GM23338 (cell line): ENCODE measurements at regions not wholly inside any gene's neighbourhood (a gene's known extent, or its start where the extent isn't known, plus 50 kb on each side); places are given as distances from the start of the nearest gene placed in this dataset.

Experiments
- ATAC-seq: fragments of 200-7000 bp; cut with Tn5 transposase; 3 replicates; pipeline ENCODE4 v1.9.1; 2020
- DNase-seq: peaks from one replicate; pipeline ENCODE4 v3.0.0-alpha.2; 2015; ENCODE audit warnings: low spot score
- H2AFZ ChIP-seq: fragments of 200-600 bp; sonication (generic); 2 replicates; pipeline ENCODE4 v1.8.0; 2016; ENCODE audit warnings: antibody characterized with exemption, mild to moderate bottlenecking, moderate library complexity
- H3F3A ChIP-seq: fragments of 200-600 bp; sonication (generic); replicated peaks from 2 replicates; pipeline ENCODE4 v1.8.0; 2017; ENCODE audit warnings: antibody characterized with exemption, mixed run types, low read depth
- H3K27ac ChIP-seq: fragments of 200-600 bp; sonication (generic); 2 replicates; pipeline ENCODE4 v1.6.1; 2016; ENCODE audit warnings: low read depth
- H3K27me3 ChIP-seq: fragments of 200-600 bp; sonication (generic); 2 replicates; pipeline ENCODE4 v1.8.0; 2016; ENCODE audit warnings: mild to moderate bottlenecking, mixed run types, moderate library complexity; ENCODE audit not compliant: insufficient read depth
- H3K36me3 ChIP-seq: fragments of 200-600 bp; sonication (generic); 2 replicates; pipeline ENCODE4 v1.8.0; 2016; ENCODE audit warnings: mild to moderate bottlenecking; ENCODE audit not compliant: insufficient read depth
- H3K4me1 ChIP-seq: fragments of 200-600 bp; sonication (generic); 2 replicates; pipeline ENCODE4 v1.8.0; 2016; ENCODE audit warnings: mild to moderate bottlenecking, moderate library complexity; ENCODE audit not compliant: insufficient read depth
- H3K4me2 ChIP-seq: fragments of 200-600 bp; sonication (generic); 2 replicates; pipeline ENCODE4 v1.7.1; 2017; ENCODE audit warnings: mixed run types
- H3K4me3 ChIP-seq: fragments of 200-600 bp; sonication (generic); 2 replicates; pipeline ENCODE4 v1.6.1; 2016; ENCODE audit warnings: mixed run types
- H3K79me2 ChIP-seq: fragments of 200-600 bp; sonication (generic); replicated peaks from 2 replicates; pipeline ENCODE4 v1.8.0; 2017; ENCODE audit warnings: mild to moderate bottlenecking; ENCODE audit not compliant: insufficient read depth
- H3K9me2 ChIP-seq: fragments of 200-600 bp; sonication (generic); 2 replicates; pipeline ENCODE4 v1.8.0; 2017; ENCODE audit not compliant: insufficient read depth
- H4K20me1 ChIP-seq: fragments of 200-600 bp; sonication (generic); replicated peaks from 2 replicates; pipeline ENCODE4 v1.8.0; 2017; ENCODE audit warnings: mild to moderate bottlenecking; ENCODE audit not compliant: insufficient read depth
- H3K27ac Mint-ChIP-seq: 2 replicates; pipeline ENCODE4 v1.8.0; 2020; ENCODE audit warnings: inconsistent platforms, mild to moderate bottlenecking, moderate library complexity, mixed read lengths
- H3K27me3 Mint-ChIP-seq: 3 replicates; pipeline ENCODE4 v1.8.0; 2022; ENCODE audit warnings: low read depth, mild to moderate bottlenecking, moderate library complexity, mixed read lengths, inconsistent platforms; ENCODE audit not compliant: insufficient read depth, poor library complexity
- H3K36me3 Mint-ChIP-seq: 3 replicates; pipeline ENCODE4 v1.8.0; 2021; ENCODE audit warnings: low read depth, mild to moderate bottlenecking, inconsistent platforms, moderate library complexity, mixed read lengths
- H3K4me1 Mint-ChIP-seq: 3 replicates; pipeline ENCODE4 v1.8.0; 2020; ENCODE audit warnings: mild to moderate bottlenecking, inconsistent platforms, mixed read lengths
- H3K4me3 Mint-ChIP-seq: 3 replicates; pipeline ENCODE4 v1.8.0; 2021; ENCODE audit warnings: moderate library complexity, mild to moderate bottlenecking, inconsistent platforms, mixed read lengths
- H3K9me3 Mint-ChIP-seq: 3 replicates; pipeline ENCODE4 v1.8.0; 2020; ENCODE audit warnings: moderate library complexity, mild to moderate bottlenecking, inconsistent platforms, mixed read lengths
- CTCF ChIP-seq, 2 experiments: fragments of 200-600 bp in 1 of 2; sonication (generic) in 1 of 2; conservative IDR thresholded peaks; 2 replicates each; pipeline versions ENCODE4 v1.5.1 to v1.6.1; 2016 to 2017; ENCODE audit warnings: antibody characterized with exemption in 2 of 2, low read depth in 2 of 2, mild to moderate bottlenecking in 2 of 2, moderate library complexity in 1 of 2
- ETS1 ChIP-seq: IDR thresholded peaks from 2 replicates; pipeline ENCODE4 v1.6.1; 2016; ENCODE audit warnings: antibody characterized with exemption
- EZH2 ChIP-seq: fragments of 200-600 bp; sonication (generic); IDR thresholded peaks from one replicate; pipeline ENCODE4 v1.8.0; 2017; ENCODE audit warnings: antibody characterized with exemption, mild to moderate bottlenecking, low read depth; ENCODE audit not compliant: unreplicated experiment
- EZH2phosphoT487 ChIP-seq: fragments of 200-600 bp; sonication (generic); IDR thresholded peaks from one replicate; pipeline ENCODE4 v1.8.1; 2018; ENCODE audit warnings: antibody characterized with exemption; ENCODE audit not compliant: unreplicated experiment
- JUNB ChIP-seq: IDR thresholded peaks from one replicate; pipeline ENCODE4 v1.6.1; 2016; ENCODE audit warnings: antibody characterized with exemption; ENCODE audit not compliant: unreplicated experiment
- NANOG ChIP-seq: IDR thresholded peaks from 2 replicates; pipeline ENCODE4 v1.6.1; 2016; ENCODE audit warnings: antibody characterized with exemption, borderline replicate concordance
- POLR2AphosphoS5 ChIP-seq: IDR thresholded peaks from 2 replicates; pipeline ENCODE4 v1.6.1; 2016; ENCODE audit warnings: antibody characterized with exemption, low read depth
- REST ChIP-seq: IDR thresholded peaks from one replicate; pipeline ENCODE4 v1.6.1; 2018; ENCODE audit warnings: antibody characterized with exemption; ENCODE audit not compliant: unreplicated experiment
- STAT1 ChIP-seq: IDR thresholded peaks from one replicate; pipeline ENCODE4 v1.6.1; 2016; ENCODE audit warnings: antibody characterized with exemption; ENCODE audit not compliant: unreplicated experiment
- ZNF114 ChIP-seq: fragments of 250-450 bp; sonication (Bioruptor Pico); IDR thresholded peaks from 2 replicates; pipeline ENCODE4 v1.5.0; 2020; ENCODE audit warnings: mild to moderate bottlenecking, moderate library complexity
- ZNF331 ChIP-seq: fragments of 250-450 bp; sonication (Bioruptor Pico); IDR thresholded peaks from 2 replicates; pipeline ENCODE4 v1.5.0; 2020; ENCODE audit warnings: low read depth, mild to moderate bottlenecking, moderate library complexity

GRCh38 chr9:113664181-113664875 lies 200.8 kb downstream of the RGS3 start (continued):
- TF ChIP-seq REST: no peak
- no peak for TF ChIP-seq POLR2AphosphoS5
- TF ChIP-seq EZH2phosphoT487: no peak
- no peak for TF ChIP-seq CTCF (conservative IDR thresholded peaks at IDR 0.05; ENCODE audit: low read depth in 2 of 2)
- TF ChIP-seq STAT1: no peak
- TF ChIP-seq NANOG: no peak
- no peak for TF ChIP-seq EZH2
- no peak for TF ChIP-seq ETS1

- Histone ChIP-seq H3K9me2 (no peaks in the 10 kb centered on the region), H3K4me1 (no peaks in the 10 kb centered on the region), H3K79me2 (no peaks in the 10 kb centered on the region), H3K36me3 (no peaks in the 10 kb centered on the region), H2AFZ (no peak overlapping the region), H3K4me2 (no peak overlapping the region), H3K4me3 (no peak overlapping the region), H3K27me3 (no peaks in the 10 kb centered on the region), H3F3A (no peaks in the 10 kb centered on the region), H3K27ac (no peak overlapping the region), H4K20me1 (no peaks in the 10 kb centered on the region)
- H3K27ac Mint-ChIP-seq: no peak overlapping the region
- no peak overlapping the region for H3K4me3 Mint-ChIP-seq
- H3K27me3 Mint-ChIP-seq: peaks cover 1% of the 10 kb centered on the region
- ATAC-seq (no peak), DNase-seq (no peak)
- no peaks in the 10 kb centered on the region for H3K9me3 Mint-ChIP-seq
- H3K36me3 Mint-ChIP-seq: no peaks in the 10 kb centered on the region
- H3K4me1 Mint-ChIP-seq: peaks cover 3% of the 10 kb centered on the region; the same call in 2 of the 3 replicates
- no peak for TF ChIP-seq ZNF331 (CRISPR knock-in tag)
- TF ChIP-seq STAT1: no peak
- TF ChIP-seq CTCF (conservative IDR thresholded peaks at IDR 0.05; ENCODE audit: low read depth in 2 of 2): no peak
- TF ChIP-seq JUNB: no peak
- no peak for TF ChIP-seq REST
- TF ChIP-seq ZNF114 (CRISPR knock-in tag): no peak
Observed at GRCh38 chr9:113665064-113665463, 201.5 kb downstream of the RGS3 start.
